Keratinocyte (primary cell): ENCODE measurements at regions not wholly inside any gene's neighbourhood (a gene's known extent, or its start where the extent isn't known, plus 50 kb on each side); places are given as distances from the start of the nearest gene placed in this dataset.

Experiments used
- DNase-seq: peaks from one replicate; pipeline ENCODE4 v3.0.0-alpha.2; 2011; ENCODE audit warnings: low read depth, missing footprints, low spot score
- FAIRE-seq: peaks from 2 replicates; lab custom pipeline; 2011; peaks lifted over from hg19 to GRCh38; lab: Jason Lieb, UNC
- H2AFZ ChIP-seq: 2 replicates; pipeline ENCODE4 v1.6.0; 2012; ENCODE audit warnings: low read length, control low read depth, inconsistent platforms; ENCODE audit not compliant: control insufficient read depth
- H3K27ac ChIP-seq: 2 replicates; pipeline ENCODE4 v1.5.1; 2011; ENCODE audit warnings: low read length; ENCODE audit not compliant: control insufficient read depth, insufficient read depth
- H3K27me3 ChIP-seq: 3 replicates; pipeline ENCODE4 v1.6.0; 2011; ENCODE audit warnings: low read length; ENCODE audit not compliant: control insufficient read depth, insufficient read depth; ENCODE audit errors: extremely low read depth
- H3K36me3 ChIP-seq, 2 experiments: 2 replicates in 1 of 2; 3 replicates in 1 of 2; pipeline ENCODE4 v1.5.1; 2011; ENCODE audit warnings: low read length in 2 of 2, mild to moderate bottlenecking in 1 of 2; ENCODE audit not compliant: control insufficient read depth in 2 of 2, insufficient read depth in 2 of 2; ENCODE audit errors: extremely low read depth in 1 of 2
- H3K4me1 ChIP-seq: 3 replicates; pipeline ENCODE4 v1.5.1; 2011; ENCODE audit warnings: low read length; ENCODE audit not compliant: control insufficient read depth, insufficient read depth; ENCODE audit errors: extremely low read depth
- H3K4me2 ChIP-seq: 3 replicates; pipeline ENCODE4 v1.6.0; 2011; ENCODE audit warnings: low read depth, low read length; ENCODE audit not compliant: control insufficient read depth, insufficient read depth; ENCODE audit errors: extremely low read depth
- H3K4me3 ChIP-seq, 3 experiments: fragments of 200-600 bp in 1 of 3; sonication (generic) in 1 of 3; 2 replicates in 2 of 3; 3 replicates in 1 of 3; pipeline ENCODE4 v1.5.1; 2011 to 2016; ENCODE audit warnings: low read length in 3 of 3, mild to moderate bottlenecking in 3 of 3, control low read depth in 2 of 3, inconsistent platforms in 1 of 3, low read depth in 1 of 3, mixed read lengths in 1 of 3, mixed run types in 1 of 3, moderate library complexity in 1 of 3; ENCODE audit not compliant: control insufficient read depth in 2 of 3, insufficient read depth in 2 of 3; ENCODE audit errors: extremely low read depth in 1 of 3
- H3K79me2 ChIP-seq: 2 replicates; pipeline ENCODE4 v1.6.0; 2012; ENCODE audit warnings: low read length; ENCODE audit not compliant: control insufficient read depth, insufficient read depth
- H3K9ac ChIP-seq: 3 replicates; pipeline ENCODE4 v1.6.0; 2011; ENCODE audit warnings: low read length; ENCODE audit not compliant: control insufficient read depth, insufficient read depth; ENCODE audit errors: extremely low read depth
- H3K9me1 ChIP-seq: 3 replicates; pipeline ENCODE4 v1.6.0; 2011; ENCODE audit warnings: low read length; ENCODE audit not compliant: control insufficient read depth, insufficient read depth; ENCODE audit errors: extremely low read depth
- H3K9me3 ChIP-seq: 2 replicates; pipeline ENCODE4 v1.5.1; 2012; ENCODE audit warnings: low read depth, low read length; ENCODE audit not compliant: control insufficient read depth
- H4K20me1 ChIP-seq: 3 replicates; pipeline ENCODE4 v1.6.0; 2011; ENCODE audit warnings: low read length; ENCODE audit not compliant: control insufficient read depth, insufficient read depth; ENCODE audit errors: extremely low read depth
- EZH2 ChIP-seq: IDR thresholded peaks from one replicate; pipeline ENCODE4 v1.6.1; 2012; ENCODE audit warnings: inconsistent platforms, mild to moderate bottlenecking, low read length, moderate library complexity
- dilution Hi-C: fragments of 300-500 bp; cut with MboI; formaldehyde crosslinking; loops from one replicate; pipeline ENCODE4 v1.7.0; 2020; ENCODE audit warnings: low sequenced_read_pairs; ENCODE audit not compliant: extremely low pct_ligation_motif_present
- TF ChIP-seq, protein P1 (sequence below), 3 experiments: IDR thresholded peaks in 1 of 3; conservative IDR thresholded peaks in 1 of 3; optimal IDR thresholded peaks in 1 of 3; 2 replicates in 2 of 3; 3 replicates in 1 of 3; pipeline versions ENCODE3 to v1.5.1; 2011; ENCODE audit warnings: low read length in 3 of 3, mild to moderate bottlenecking in 3 of 3, moderate library complexity in 2 of 3, control low read depth in 1 of 3, inconsistent platforms in 1 of 3; ENCODE audit not compliant: insufficient read depth in 2 of 3; ENCODE audit errors: extremely low read depth in 1 of 3

DNA sequence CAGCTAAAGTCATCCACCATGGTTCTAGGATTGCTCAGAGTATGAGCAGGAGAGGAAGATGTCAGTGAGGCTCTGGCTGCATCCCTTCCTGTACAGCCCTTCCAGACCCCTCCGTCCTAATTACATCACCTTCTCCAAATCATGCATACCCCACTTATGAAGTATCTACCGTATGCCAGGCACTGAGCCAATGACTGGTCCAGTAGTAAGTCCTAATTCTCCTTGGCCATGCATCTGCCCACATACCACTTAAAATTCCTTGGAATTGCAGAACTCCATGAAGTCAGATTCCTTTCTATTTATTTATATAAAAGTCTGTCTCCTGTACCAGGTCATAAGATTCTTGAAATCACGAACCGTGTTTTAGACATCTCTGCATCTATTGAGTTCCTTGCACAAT, 106.1 kb downstream of the SEC16B start:
- DNase-seq (no peak), FAIRE-seq (no peak)
- Histone ChIP-seq H3K36me3 (no peaks in the 10 kb centered on the region), H3K4me1 (no peaks in the 10 kb centered on the region), H3K9me1 (no peaks in the 10 kb centered on the region), H3K27ac (no peak overlapping the region), H3K79me2 (no peaks in the 10 kb centered on the region), H3K9ac (no peak overlapping the region), H3K4me2 (no peak overlapping the region), H4K20me1 (no peaks in the 10 kb centered on the region), H2AFZ (no peak overlapping the region), H3K27me3 (no peaks in the 10 kb centered on the region), H3K9me3 (no peaks in the 10 kb centered on the region), H3K4me3 (no peak overlapping the region)
- no peak for TF ChIP-seq EZH2
- TF ChIP-seq, protein P1, sequence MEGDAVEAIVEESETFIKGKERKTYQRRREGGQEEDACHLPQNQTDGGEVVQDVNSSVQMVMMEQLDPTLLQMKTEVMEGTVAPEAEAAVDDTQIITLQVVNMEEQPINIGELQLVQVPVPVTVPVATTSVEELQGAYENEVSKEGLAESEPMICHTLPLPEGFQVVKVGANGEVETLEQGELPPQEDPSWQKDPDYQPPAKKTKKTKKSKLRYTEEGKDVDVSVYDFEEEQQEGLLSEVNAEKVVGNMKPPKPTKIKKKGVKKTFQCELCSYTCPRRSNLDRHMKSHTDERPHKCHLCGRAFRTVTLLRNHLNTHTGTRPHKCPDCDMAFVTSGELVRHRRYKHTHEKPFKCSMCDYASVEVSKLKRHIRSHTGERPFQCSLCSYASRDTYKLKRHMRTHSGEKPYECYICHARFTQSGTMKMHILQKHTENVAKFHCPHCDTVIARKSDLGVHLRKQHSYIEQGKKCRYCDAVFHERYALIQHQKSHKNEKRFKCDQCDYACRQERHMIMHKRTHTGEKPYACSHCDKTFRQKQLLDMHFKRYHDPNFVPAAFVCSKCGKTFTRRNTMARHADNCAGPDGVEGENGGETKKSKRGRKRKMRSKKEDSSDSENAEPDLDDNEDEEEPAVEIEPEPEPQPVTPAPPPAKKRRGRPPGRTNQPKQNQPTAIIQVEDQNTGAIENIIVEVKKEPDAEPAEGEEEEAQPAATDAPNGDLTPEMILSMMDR (optimal IDR thresholded peaks at IDR 0.05 in 1 of 3, IDR thresholded peaks at IDR 0.05 in 1 of 3, conservative IDR thresholded peaks at IDR 0.05 in 1 of 3; ENCODE audit: extremely low read depth in 1 of 3, insufficient read depth in 2 of 3, low read length in 3 of 3), result no peak
- dilution Hi-C loops, result no loop called here

DNA sequence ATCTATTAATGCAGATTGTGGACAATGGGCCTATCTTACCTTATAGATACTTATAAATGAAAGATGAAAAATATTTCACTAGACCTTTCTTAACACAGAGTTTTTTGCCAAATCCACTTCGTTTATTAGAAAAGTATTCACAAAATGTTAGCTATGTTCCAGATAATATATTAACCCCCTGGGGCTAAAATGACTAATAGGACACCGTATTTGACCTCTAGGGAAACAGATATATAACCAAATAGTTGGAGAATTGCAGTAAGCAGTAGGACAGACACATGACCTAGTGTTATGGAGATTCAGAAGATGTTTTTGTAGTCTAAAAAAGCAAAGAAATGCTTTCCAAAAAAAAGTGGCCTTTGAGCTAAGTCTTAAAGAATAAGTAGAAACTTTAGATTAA, 106.9 kb downstream of the SEC16B start:
- Histone ChIP-seq H3K36me3 (no peaks in the 10 kb centered on the region), H3K4me1 (no peaks in the 10 kb centered on the region), H3K79me2 (no peaks in the 10 kb centered on the region), H3K27ac (no peak overlapping the region), H3K9me3 (no peaks in the 10 kb centered on the region), H4K20me1 (no peaks in the 10 kb centered on the region), H3K9ac (no peak overlapping the region), H2AFZ (no peak overlapping the region), H3K4me2 (no peak overlapping the region), H3K9me1 (no peaks in the 10 kb centered on the region), H3K27me3 (no peaks in the 10 kb centered on the region), H3K4me3 (no peak overlapping the region)
- FAIRE-seq (no peak), DNase-seq (no peak)
- dilution Hi-C loops, result no loop called here
- TF ChIP-seq, protein P1 (optimal IDR thresholded peaks at IDR 0.05 in 1 of 3, IDR thresholded peaks at IDR 0.05 in 1 of 3, conservative IDR thresholded peaks at IDR 0.05 in 1 of 3; ENCODE audit: extremely low read depth in 1 of 3, insufficient read depth in 2 of 3, low read length in 3 of 3), result no peak
- TF ChIP-seq EZH2, result no peak
